Type B pancreatic cell (in vitro differentiated cells): ENCODE measurements at regions not wholly inside any gene's neighbourhood (a gene's known extent, or its start where the extent isn't known, plus 50 kb on each side); places are given as distances from the start of the nearest gene placed in this dataset.

Experiments used
- DNase-seq: peaks from one replicate; pipeline ENCODE4 v3.0.0; 2021; ENCODE audit warnings: mixed read lengths; ENCODE audit not compliant: unreplicated experiment; ENCODE audit errors: extremely low spot score
- H3K27ac Mint-ChIP-seq: 2 replicates; pipeline ENCODE4 v1.8.0; 2021; ENCODE audit warnings: mild to moderate bottlenecking, mixed read lengths
- H3K27me3 Mint-ChIP-seq: 2 replicates; pipeline ENCODE4 v1.8.0; 2021; ENCODE audit warnings: mixed read lengths
- H3K36me3 Mint-ChIP-seq: 2 replicates; pipeline ENCODE4 v1.8.0; 2021; ENCODE audit warnings: mixed read lengths
- H3K4me1 Mint-ChIP-seq: one replicate; pipeline ENCODE4 v1.8.0; 2021; ENCODE audit warnings: mixed read lengths; ENCODE audit not compliant: unreplicated experiment
- H3K4me3 Mint-ChIP-seq: 2 replicates; pipeline ENCODE4 v1.8.0; 2021; ENCODE audit warnings: mild to moderate bottlenecking, mixed read lengths
- H3K9me3 Mint-ChIP-seq: 2 replicates; pipeline ENCODE4 v1.8.0; 2021; ENCODE audit warnings: mixed read lengths
- CTCF ChIP-seq: fragments of 200-600 bp; sonication (generic); conservative IDR thresholded peaks from 2 replicates; pipeline ENCODE4 v1.5.0; 2021; ENCODE audit warnings: antibody characterized with exemption, mild to moderate bottlenecking

- Mint-ChIP-seq H3K27me3 (no peaks in the 10 kb centered on the region), H3K36me3 (no peaks in the 10 kb centered on the region), H3K27ac (no peak overlapping the region), H3K4me3 (no peak overlapping the region), H3K4me1 (peaks cover 22% of the 10 kb centered on the region), H3K9me3 (peaks cover 8% of the 10 kb centered on the region)
- no peak for TF ChIP-seq CTCF
- DNase-seq, result no peak
These were observed 138.5 kb downstream of the LRIG2 start for GRCh38 chr1:113211467-113211866.

DNA sequence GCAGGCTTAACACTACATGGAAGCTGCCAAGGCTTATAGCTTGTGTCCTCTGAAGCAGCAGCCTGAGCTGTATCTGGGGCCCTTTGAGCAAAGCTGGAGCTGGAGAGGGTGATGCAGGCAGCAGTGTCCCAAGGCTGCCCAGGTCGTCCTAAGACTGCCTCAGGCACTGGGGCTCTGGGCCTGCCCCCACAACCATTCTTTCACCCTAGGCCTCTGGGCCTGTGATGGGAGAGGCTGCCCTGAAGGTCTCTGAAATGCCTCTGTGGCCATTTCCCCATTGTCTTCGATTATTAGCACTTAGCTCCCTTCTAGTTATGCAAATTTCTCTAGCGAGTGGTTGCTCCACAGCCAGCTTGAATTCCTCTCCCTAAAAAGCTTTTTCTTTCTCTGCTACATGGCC is 142.0 kb downstream of the LRIG2 start:
- Mint-ChIP-seq H3K4me1 (peaks cover 23% of the 10 kb centered on the region), H3K9me3 (peaks cover 12% of the 10 kb centered on the region), H3K4me3 (no peak overlapping the region), H3K27ac (no peak overlapping the region), H3K36me3 (no peaks in the 10 kb centered on the region), H3K27me3 (no peaks in the 10 kb centered on the region)
- no peak for TF ChIP-seq CTCF
- no peak for DNase-seq

DNA sequence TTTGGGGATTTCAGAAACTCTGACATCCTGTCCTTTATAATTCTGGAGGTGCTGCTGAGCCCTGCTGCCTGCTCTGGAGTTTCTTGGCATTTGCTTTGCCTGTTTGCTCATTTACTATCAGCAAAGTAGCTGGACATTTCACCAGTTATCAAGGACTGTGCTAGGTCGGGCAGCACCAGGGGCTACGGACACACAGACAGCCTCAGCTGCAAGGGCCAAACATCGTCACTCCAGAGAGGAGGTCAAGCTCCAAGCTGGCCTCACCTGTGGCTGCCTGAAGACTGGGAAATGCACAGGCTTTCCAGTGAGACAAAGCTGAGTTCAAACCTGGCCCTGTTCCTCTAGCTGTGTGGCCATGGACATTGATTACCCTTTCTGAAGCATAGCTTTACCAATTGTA is 143.7 kb downstream of the LRIG2 start:
- peak overlapping the region; percentile 83 for H3K27ac Mint-ChIP-seq
- no peaks in the 10 kb centered on the region for H3K27me3 Mint-ChIP-seq

GRCh38 chr1:113217447-113218208 is 144.6 kb downstream of the LRIG2 start:
- H3K4me3 Mint-ChIP-seq, result peak overlapping the region; percentile 40
- H3K9me3 Mint-ChIP-seq, result peaks cover 12% of the 10 kb centered on the region
- peak overlapping the region; percentile 83 for H3K27ac Mint-ChIP-seq
- H3K36me3 Mint-ChIP-seq, result no peaks in the 10 kb centered on the region
- H3K27me3 Mint-ChIP-seq, result no peaks in the 10 kb centered on the region
- peaks cover 24% of the 10 kb centered on the region for H3K4me1 Mint-ChIP-seq
- no peak for TF ChIP-seq CTCF
- no peak for DNase-seq

More for the DNA sequence above, 143.7 kb downstream of the LRIG2 start:
- H3K4me1 Mint-ChIP-seq, result peaks cover 24% of the 10 kb centered on the region
- H3K36me3 Mint-ChIP-seq, result no peaks in the 10 kb centered on the region
- TF ChIP-seq CTCF, result no peak
- DNase-seq, result no peak
- H3K4me3 Mint-ChIP-seq, result no peak overlapping the region
- H3K9me3 Mint-ChIP-seq, result peaks cover 12% of the 10 kb centered on the region

DNA sequence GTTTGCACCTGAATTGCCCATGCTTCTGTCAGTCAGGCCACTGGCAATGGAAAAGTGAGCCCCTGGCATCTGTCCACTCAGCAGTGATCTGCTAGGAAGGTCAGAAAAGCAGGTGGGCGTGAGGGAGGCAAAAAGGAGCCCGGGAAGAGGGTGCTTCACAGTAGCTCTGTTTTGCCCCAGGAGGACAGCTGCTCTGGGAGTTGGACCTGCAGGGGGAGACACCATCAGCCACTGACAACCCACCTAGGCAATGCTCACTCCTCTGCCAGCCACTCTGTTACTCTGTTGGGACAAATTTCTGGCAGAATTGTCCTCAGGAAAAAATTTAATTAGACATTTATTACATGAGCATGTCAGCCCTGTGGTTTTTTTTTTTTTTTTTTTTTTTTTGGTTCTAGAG is 146.4 kb downstream of the LRIG2 start:
- Mint-ChIP-seq H3K4me1 (peaks cover 24% of the 10 kb centered on the region), H3K27ac (no peak overlapping the region)
- no peak for DNase-seq

More for the DNA sequence above, 146.4 kb downstream of the LRIG2 start:
- Mint-ChIP-seq H3K36me3 (no peaks in the 10 kb centered on the region), H3K9me3 (peaks cover 12% of the 10 kb centered on the region), H3K27me3 (no peaks in the 10 kb centered on the region), H3K4me3 (no peak overlapping the region)
- TF ChIP-seq CTCF, result no peak
